Mesodermal cell (in vitro differentiated cells): ENCODE measurements at regions not wholly inside any gene's neighbourhood (a gene's known extent, or its start where the extent isn't known, plus 50 kb on each side); places are given as distances from the start of the nearest gene placed in this dataset.

Source experiments
- H3K27ac ChIP-seq: 2 replicates; pipeline ENCODE4 v1.7.0; 2013; ENCODE audit warnings: mild to moderate bottlenecking, low read depth, low read length, moderate library complexity; ENCODE audit not compliant: severe bottlenecking
- H3K36me3 ChIP-seq: 2 replicates; pipeline ENCODE4 v1.7.1; 2013; ENCODE audit warnings: mild to moderate bottlenecking, low read length, moderate library complexity; ENCODE audit not compliant: control insufficient read depth, insufficient read depth
- H3K4me1 ChIP-seq: one replicate; pipeline ENCODE4 v1.7.1; 2013; ENCODE audit warnings: mild to moderate bottlenecking, low read length; ENCODE audit not compliant: insufficient read depth, control insufficient read depth, poor library complexity, severe bottlenecking
- H3K4me3 ChIP-seq: 2 replicates; pipeline ENCODE4 v1.7.0; 2013; ENCODE audit warnings: low read length, control low read depth, mild to moderate bottlenecking; ENCODE audit not compliant: insufficient read depth, poor library complexity, severe bottlenecking; ENCODE audit errors: extremely low read depth
- H3K9me3 ChIP-seq: 2 replicates; pipeline ENCODE4 v1.7.1; 2013; ENCODE audit warnings: mild to moderate bottlenecking, low read length, moderate library complexity; ENCODE audit not compliant: control insufficient read depth
- WGBS, 2 experiments: methylation state at CpG; one replicate each; pipeline ENCODE4 v1.1.5; 2013; ENCODE audit warnings: missing lambda C conversion rate in 2 of 2; ENCODE audit not compliant: insufficient coverage in 2 of 2; 5-methylcytosine and 5-hydroxymethylcytosine counted together

- Histone ChIP-seq H3K4me3 (no peak overlapping the region), H3K4me1 (no peaks in the 10 kb centered on the region)
- WGBS, 2 experiments: no CpG with 5 or more reads among the region's 1 CpG
Observed at GRCh38 chrY:12553909-12554308, 147.1 kb upstream of the USP9Y start.

GRCh38 chrY:12555005-12555404, 146.0 kb upstream of the USP9Y start:
- H3K4me3 ChIP-seq: no peak overlapping the region
- H3K9me3 ChIP-seq: no peaks in the 10 kb centered on the region
- no peaks in the 10 kb centered on the region for H3K4me1 ChIP-seq
- H3K36me3 ChIP-seq: no peaks in the 10 kb centered on the region
- H3K27ac ChIP-seq: no peak overlapping the region
- WGBS, 2 experiments: no CpG with 5 or more reads among the region's 1 CpG

More at GRCh38 chrY:12553909-12554308, 147.1 kb upstream of the USP9Y start:
- no peaks in the 10 kb centered on the region for H3K36me3 ChIP-seq
- no peaks in the 10 kb centered on the region for H3K9me3 ChIP-seq
- H3K27ac ChIP-seq: no peak overlapping the region

- H3K4me1 ChIP-seq: no peaks in the 10 kb centered on the region
- no peak overlapping the region for H3K4me3 ChIP-seq
- 80% methylated on average over 2 of the region's 4 CpGs; no CpG with 5 or more reads in 1 of the 2 experiments for WGBS, 2 experiments
- no peak overlapping the region for H3K27ac ChIP-seq
- H3K9me3 ChIP-seq: no peaks in the 10 kb centered on the region
- no peaks in the 10 kb centered on the region for H3K36me3 ChIP-seq
Observed at GRCh38 chrY:12559007-12559406, 142.0 kb upstream of the USP9Y start.

- no peaks in the 10 kb centered on the region for H3K4me1 ChIP-seq
- 61 to 83% methylated on average over 3 of the region's 5 CpGs for WGBS, 2 experiments
- H3K9me3 ChIP-seq: no peaks in the 10 kb centered on the region
- no peak overlapping the region for H3K4me3 ChIP-seq
- H3K36me3 ChIP-seq: no peaks in the 10 kb centered on the region
- no peak overlapping the region for H3K27ac ChIP-seq
Observed at GRCh38 chrY:12576278-12576677, 124.8 kb upstream of the USP9Y start.

- 100% methylated on average over 2 of the region's 5 CpGs; no CpG with 5 or more reads in 1 of the 2 experiments for WGBS, 2 experiments
- H3K4me3 ChIP-seq: no peak overlapping the region
- H3K4me1 ChIP-seq: no peaks in the 10 kb centered on the region
Observed at GRCh38 chrY:12593532-12594216, 107.4 kb upstream of the USP9Y start.

GRCh38 chrY:12598783-12599182, 102.2 kb upstream of the USP9Y start:
- Histone ChIP-seq H3K4me3 (no peak overlapping the region), H3K36me3 (no peaks in the 10 kb centered on the region), H3K4me1 (no peaks in the 10 kb centered on the region), H3K9me3 (no peaks in the 10 kb centered on the region), H3K27ac (no peak overlapping the region)
- WGBS, 2 experiments: 79% methylated on average over 4 of the region's 5 CpGs; no CpG with 5 or more reads in 1 of the 2 experiments

More at GRCh38 chrY:12593532-12594216, 107.4 kb upstream of the USP9Y start:
- no peaks in the 10 kb centered on the region for H3K9me3 ChIP-seq
- H3K27ac ChIP-seq: no peak overlapping the region
- no peaks in the 10 kb centered on the region for H3K36me3 ChIP-seq

GRCh38 chrY:12605426-12605825, 95.6 kb upstream of the USP9Y start:
- Histone ChIP-seq H3K4me1 (no peaks in the 10 kb centered on the region), H3K9me3 (no peaks in the 10 kb centered on the region), H3K4me3 (no peak overlapping the region), H3K36me3 (no peaks in the 10 kb centered on the region), H3K27ac (no peak overlapping the region)
- 100% methylated on average over 1 of the region's 2 CpGs for WGBS, 2 experiments

- WGBS, 2 experiments: no CpG with 5 or more reads among the region's 2 CpGs
- H3K4me1 ChIP-seq: no peaks in the 10 kb centered on the region
- H3K27ac ChIP-seq: no peak overlapping the region
- no peaks in the 10 kb centered on the region for H3K9me3 ChIP-seq
- H3K36me3 ChIP-seq: no peaks in the 10 kb centered on the region
- no peak overlapping the region for H3K4me3 ChIP-seq
Observed at GRCh38 chrY:12610861-12611260, 90.2 kb upstream of the USP9Y start.

- Histone ChIP-seq H3K9me3 (no peaks in the 10 kb centered on the region), H3K27ac (no peak overlapping the region), H3K4me3 (no peak overlapping the region), H3K4me1 (no peaks in the 10 kb centered on the region), H3K36me3 (no peaks in the 10 kb centered on the region)
Observed at GRCh38 chrY:12615733-12616446, 85.1 kb upstream of the USP9Y start.

- H3K4me1 ChIP-seq: no peaks in the 10 kb centered on the region
- no peak overlapping the region for H3K27ac ChIP-seq
- 67 to 87% methylated on average over 6 to 8 of the region's 16 CpGs for WGBS, 2 experiments
Observed at GRCh38 chrY:12621454-12622081, 79.5 kb upstream of the USP9Y start.

GRCh38 chrY:12623204-12623603, 77.8 kb upstream of the USP9Y start:
- Histone ChIP-seq H3K9me3 (no peaks in the 10 kb centered on the region), H3K27ac (no peak overlapping the region), H3K4me3 (no peak overlapping the region), H3K4me1 (no peaks in the 10 kb centered on the region), H3K36me3 (no peaks in the 10 kb centered on the region)
- no CpG with 5 or more reads among the region's 1 CpG for WGBS, 2 experiments

More at GRCh38 chrY:12621454-12622081, 79.5 kb upstream of the USP9Y start:
- no peaks in the 10 kb centered on the region for H3K9me3 ChIP-seq
- no peaks in the 10 kb centered on the region for H3K36me3 ChIP-seq
- no peak overlapping the region for H3K4me3 ChIP-seq
